Stromal cell of bone marrow (primary cell): ENCODE measurements at regions not wholly inside any gene's neighbourhood (a gene's known extent, or its start where the extent isn't known, plus 50 kb on each side); places are given as distances from the start of the nearest gene placed in this dataset.

Source experiments
- DNase-seq: peaks from one replicate; pipeline ENCODE4 v3.0.0-alpha.2; 2012; ENCODE audit warnings: low read depth

- DNase-seq: no peak
Measured at GRCh38 chr9:115400796-115401195, 282.8 kb upstream of the TNC start.

GRCh38 chr9:115401756-115402327, 283.9 kb upstream of the TNC start:
- DNase-seq: no peak

GRCh38 chr9:115403753-115404152, 285.8 kb upstream of the TNC start:
- no peak for DNase-seq

GRCh38 chr9:115404311-115404710, 286.4 kb upstream of the TNC start:
- no peak for DNase-seq

- no peak for DNase-seq
Measured at GRCh38 chr9:115411516-115411915, 293.6 kb upstream of the TNC start.

GRCh38 chr9:115411993-115412452, 294.1 kb upstream of the TNC start:
- peak; percentile 48 for DNase-seq

- no peak for DNase-seq
Measured at GRCh38 chr9:115412656-115413055, 294.7 kb upstream of the TNC start.

- no peak for DNase-seq
Measured at GRCh38 chr9:115413304-115413703, 295.3 kb upstream of the TNC start.

- DNase-seq: no peak
Measured at GRCh38 chr9:115413766-115414382, 295.9 kb upstream of the TNC start.

- DNase-seq: no peak
Measured at GRCh38 chr9:115414561-115414960, 296.6 kb upstream of the TNC start.

- no peak for DNase-seq
Measured at GRCh38 chr9:115415450-115415849, 297.5 kb upstream of the TNC start.

GRCh38 chr9:115416299-115416698, 298.3 kb upstream of the TNC start:
- no peak for DNase-seq

- peak; percentile 38 for DNase-seq
Measured at GRCh38 chr9:115418181-115418580, 300.2 kb upstream of the TNC start.

GRCh38 chr9:115422932-115423440, 305.0 kb upstream of the TNC start:
- peak; percentile 57 for DNase-seq

- no peak for DNase-seq
Measured at GRCh38 chr9:115423646-115424045, 305.7 kb upstream of the TNC start.

GRCh38 chr9:115425601-115426000, 307.6 kb upstream of the TNC start:
- no peak for DNase-seq

GRCh38 chr9:115437418-115437817, 319.5 kb upstream of the TNC start:
- no peak for DNase-seq

- no peak for DNase-seq
Measured at GRCh38 chr9:115439641-115440040, 321.7 kb upstream of the TNC start.

GRCh38 chr9:115442054-115442453, 324.1 kb upstream of the TNC start:
- no peak for DNase-seq

GRCh38 chr9:115443890-115444289, 325.9 kb upstream of the TNC start:
- DNase-seq: no peak

- no peak for DNase-seq
Measured at GRCh38 chr9:115444959-115445358, 327.0 kb upstream of the TNC start.

GRCh38 chr9:115445655-115446054, 327.7 kb upstream of the TNC start:
- no peak for DNase-seq

GRCh38 chr9:115456515-115456914, 338.6 kb upstream of the TNC start:
- peak; percentile 78 for DNase-seq

GRCh38 chr9:115461280-115461679, 343.3 kb upstream of the TNC start:
- peak; percentile 22 for DNase-seq
